ENCODE measurements at regions not wholly inside any gene's neighbourhood (a gene's known extent, or its start where the extent isn't known, plus 50 kb on each side); places are given as distances from the start of the nearest gene placed in this dataset.

DNA sequence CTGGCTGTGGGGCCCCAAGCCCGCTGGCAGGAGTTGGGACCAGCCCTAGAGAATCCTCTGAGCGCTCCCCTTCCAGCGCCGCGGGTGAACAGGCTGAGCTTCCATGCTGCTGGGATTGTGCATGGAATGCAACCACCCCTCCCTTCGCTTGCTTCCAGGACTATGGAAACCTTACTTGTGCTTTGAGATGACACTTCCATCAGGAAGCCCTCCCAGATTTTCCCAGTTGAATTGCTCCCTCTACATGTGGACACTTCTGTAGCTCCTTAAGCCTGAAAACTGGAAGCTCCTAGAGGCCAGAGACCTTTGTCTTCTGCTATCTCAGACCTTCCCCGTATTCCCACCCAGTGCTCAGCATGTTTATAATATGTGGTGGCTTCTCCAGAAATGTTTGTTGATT is 213.2 kb upstream of the RPL38 start:
- no peak for DNase-seq
- no peaks in the 10 kb centered on the region for H3K9me3 ChIP-seq
- H3K4me1 ChIP-seq = no peaks in the 10 kb centered on the region
- H3K27ac ChIP-seq = no peak overlapping the region
- H3K27me3 ChIP-seq = peaks cover 0 to 59% of the 10 kb centered on the region in 2 donors
- TF ChIP-seq, protein P1, sequence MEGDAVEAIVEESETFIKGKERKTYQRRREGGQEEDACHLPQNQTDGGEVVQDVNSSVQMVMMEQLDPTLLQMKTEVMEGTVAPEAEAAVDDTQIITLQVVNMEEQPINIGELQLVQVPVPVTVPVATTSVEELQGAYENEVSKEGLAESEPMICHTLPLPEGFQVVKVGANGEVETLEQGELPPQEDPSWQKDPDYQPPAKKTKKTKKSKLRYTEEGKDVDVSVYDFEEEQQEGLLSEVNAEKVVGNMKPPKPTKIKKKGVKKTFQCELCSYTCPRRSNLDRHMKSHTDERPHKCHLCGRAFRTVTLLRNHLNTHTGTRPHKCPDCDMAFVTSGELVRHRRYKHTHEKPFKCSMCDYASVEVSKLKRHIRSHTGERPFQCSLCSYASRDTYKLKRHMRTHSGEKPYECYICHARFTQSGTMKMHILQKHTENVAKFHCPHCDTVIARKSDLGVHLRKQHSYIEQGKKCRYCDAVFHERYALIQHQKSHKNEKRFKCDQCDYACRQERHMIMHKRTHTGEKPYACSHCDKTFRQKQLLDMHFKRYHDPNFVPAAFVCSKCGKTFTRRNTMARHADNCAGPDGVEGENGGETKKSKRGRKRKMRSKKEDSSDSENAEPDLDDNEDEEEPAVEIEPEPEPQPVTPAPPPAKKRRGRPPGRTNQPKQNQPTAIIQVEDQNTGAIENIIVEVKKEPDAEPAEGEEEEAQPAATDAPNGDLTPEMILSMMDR (IDR thresholded peaks at IDR 0.05) = no peak
- no peak overlapping the region for H3K4me3 ChIP-seq
- intact Hi-C loops (cut with DNase I; ENCODE audit: low total_unique reads) = no loop called here
- H3K36me3 ChIP-seq = no peaks in the 10 kb centered on the region

DNA sequence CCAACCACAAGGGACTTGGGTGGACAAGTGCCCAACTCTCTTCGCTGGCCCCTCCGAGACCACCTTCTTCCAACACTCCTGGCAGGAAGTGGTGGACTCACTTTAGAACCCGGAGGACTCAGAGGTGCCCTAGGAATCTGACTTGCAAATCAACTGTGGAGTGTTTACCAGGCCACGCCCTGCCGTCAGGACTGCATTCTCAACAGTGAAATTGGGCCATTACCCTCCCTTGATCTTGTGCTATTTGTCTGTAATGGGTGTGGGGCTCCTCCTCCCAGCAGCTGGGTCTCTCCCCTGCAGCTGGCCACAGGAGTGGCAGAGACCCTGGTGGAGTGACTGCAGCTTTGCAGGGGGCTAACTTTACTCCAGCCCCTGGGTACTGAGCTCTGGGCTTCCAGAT is 212.2 kb upstream of the RPL38 start:
- no peak for DNase-seq
- Histone ChIP-seq H3K4me1 (no peaks in the 10 kb centered on the region), H3K27me3 (peaks cover 0 to 56% of the 10 kb centered on the region in 2 donors), H3K4me3 (no peak overlapping the region), H3K9me3 (no peaks in the 10 kb centered on the region), H3K36me3 (no peaks in the 10 kb centered on the region), H3K27ac (no peak overlapping the region)
- TF ChIP-seq, protein P1 (IDR thresholded peaks at IDR 0.05) = no peak
- intact Hi-C loops (cut with DNase I; ENCODE audit: low total_unique reads) = no loop called here

DNA sequence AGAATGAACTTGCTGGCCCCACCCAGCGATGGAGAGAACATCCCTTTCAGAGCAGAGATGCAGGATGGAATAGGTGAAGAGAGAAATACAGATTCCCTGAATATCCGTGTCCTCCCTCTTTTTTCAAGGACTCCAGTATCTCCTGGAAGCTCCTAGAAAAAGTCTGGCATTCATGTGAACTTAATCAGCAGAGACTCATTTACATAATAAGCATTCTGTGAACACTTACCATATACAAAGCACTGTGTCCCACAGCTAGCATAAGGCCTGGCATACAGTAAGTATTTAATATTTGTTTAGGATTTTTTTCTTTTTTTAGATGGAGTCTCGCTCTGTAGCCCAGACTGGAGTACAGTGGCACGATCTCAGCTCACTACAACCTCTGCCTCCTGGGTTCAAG is 208.5 kb upstream of the RPL38 start:
- Histone ChIP-seq H3K4me1 (no peaks in the 10 kb centered on the region), H3K9me3 (no peaks in the 10 kb centered on the region), H3K27ac (no peak overlapping the region), H3K4me3 (no peak overlapping the region), H3K27me3 (peaks cover 0 to 52% of the 10 kb centered on the region in 2 donors), H3K36me3 (no peaks in the 10 kb centered on the region)
- DNase-seq = no peak
- TF ChIP-seq, protein P1 (IDR thresholded peaks at IDR 0.05) = no peak
- intact Hi-C loops (cut with DNase I; ENCODE audit: low total_unique reads) = no loop called here

DNA sequence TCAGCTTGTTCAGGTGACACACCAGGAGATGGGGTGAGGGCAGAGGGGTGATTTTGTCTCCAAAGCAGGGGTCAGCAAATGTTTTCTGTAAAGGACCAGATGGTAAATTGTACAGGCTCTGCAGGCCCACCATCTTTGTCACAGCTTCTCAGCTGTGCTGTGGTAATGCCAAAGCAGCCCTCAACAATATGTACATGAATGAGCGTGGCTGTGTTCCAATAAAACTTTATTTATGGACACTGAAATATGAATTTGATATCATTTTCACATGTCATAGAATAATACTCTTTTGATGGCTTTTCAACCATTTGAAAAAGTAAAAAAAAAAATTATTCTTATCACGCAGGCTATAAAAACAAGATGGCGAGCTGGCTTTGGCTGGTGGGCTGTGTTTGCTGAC is 206.4 kb upstream of the RPL38 start:
- H3K27ac ChIP-seq = no peak overlapping the region
- intact Hi-C loops (cut with DNase I; ENCODE audit: low total_unique reads) = no loop called here
- no peak for DNase-seq
- TF ChIP-seq, protein P1 (IDR thresholded peaks at IDR 0.05) = no peak
- H3K27me3 ChIP-seq = peaks cover 0 to 35% of the 10 kb centered on the region in 2 donors
- no peaks in the 10 kb centered on the region for H3K4me1 ChIP-seq
- no peak overlapping the region for H3K4me3 ChIP-seq
- no peaks in the 10 kb centered on the region for H3K9me3 ChIP-seq
- no peaks in the 10 kb centered on the region for H3K36me3 ChIP-seq

DNA sequence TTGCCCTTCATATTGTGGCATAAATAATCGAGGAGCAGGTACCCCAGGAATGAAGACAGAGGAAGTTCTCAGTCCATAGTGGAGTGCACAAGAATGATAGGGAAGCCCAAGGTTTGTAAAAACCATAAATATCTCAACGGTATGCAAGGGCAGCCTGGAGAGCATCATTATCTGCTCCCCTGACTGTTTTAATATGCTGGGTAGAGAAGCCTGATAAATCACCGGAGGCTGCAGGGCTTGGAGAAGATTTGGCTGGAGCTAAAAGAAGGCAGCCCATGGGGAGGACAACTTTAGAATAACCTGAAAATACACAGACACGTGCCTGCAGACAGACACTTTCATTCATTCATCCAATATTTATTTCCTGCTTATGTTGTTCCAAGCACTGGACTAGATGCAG is 205.2 kb upstream of the RPL38 start:
- Histone ChIP-seq H3K36me3 (no peaks in the 10 kb centered on the region), H3K4me3 (no peak overlapping the region), H3K27ac (no peak overlapping the region), H3K9me3 (no peaks in the 10 kb centered on the region), H3K4me1 (no peaks in the 10 kb centered on the region), H3K27me3 (peaks cover 0 to 29% of the 10 kb centered on the region in 2 donors)
- TF ChIP-seq, protein P1 (IDR thresholded peaks at IDR 0.05) = no peak
- DNase-seq = no peak
- intact Hi-C loops (cut with DNase I; ENCODE audit: low total_unique reads) = no loop called here

All from tibial artery (tissue), 4 donors.